Nephron (organoid): ENCODE measurements at regions not wholly inside any gene's neighbourhood (a gene's known extent, or its start where the extent isn't known, plus 50 kb on each side); places are given as distances from the start of the nearest gene placed in this dataset.
A peak's percentile ranks its signal among the peaks of the same experiment; 100 is the strongest.

ENCODE experiments used
- H3K27ac Mint-ChIP-seq, 3 experiments: 2 replicates each; pipeline ENCODE4 v1.8.0; 2020; ENCODE audit warnings: mixed read lengths in 3 of 3, mild to moderate bottlenecking in 2 of 3, moderate library complexity in 1 of 3
- H3K27me3 Mint-ChIP-seq: 2 replicates; pipeline ENCODE4 v1.8.0; 2021; ENCODE audit warnings: low read depth, mild to moderate bottlenecking, moderate library complexity, mixed read lengths
- H3K36me3 Mint-ChIP-seq: 2 replicates; pipeline ENCODE4 v1.8.0; 2020; ENCODE audit warnings: low read depth, mixed read lengths
- H3K4me1 Mint-ChIP-seq: 2 replicates; pipeline ENCODE4 v1.8.0; 2020; ENCODE audit warnings: mixed read lengths
- H3K4me3 Mint-ChIP-seq, 3 experiments: 2 replicates each; pipeline ENCODE4 v1.8.0; 2020; ENCODE audit warnings: mild to moderate bottlenecking in 3 of 3, mixed read lengths in 3 of 3, moderate library complexity in 2 of 3
- H3K9me3 Mint-ChIP-seq: 2 replicates; pipeline ENCODE4 v1.8.0; 2020; ENCODE audit warnings: mixed read lengths
- TF ChIP-seq, protein P1 (sequence below), 3 experiments: fragments of 200-600 bp; sonication (generic); IDR thresholded peaks; one replicate each; pipeline ENCODE4 v1.5.0; 2021; ENCODE audit warnings: antibody characterized with exemption in 3 of 3; ENCODE audit not compliant: unreplicated experiment in 3 of 3

- no peaks in the 10 kb centered on the region for H3K9me3 Mint-ChIP-seq
- TF ChIP-seq, protein P1, sequence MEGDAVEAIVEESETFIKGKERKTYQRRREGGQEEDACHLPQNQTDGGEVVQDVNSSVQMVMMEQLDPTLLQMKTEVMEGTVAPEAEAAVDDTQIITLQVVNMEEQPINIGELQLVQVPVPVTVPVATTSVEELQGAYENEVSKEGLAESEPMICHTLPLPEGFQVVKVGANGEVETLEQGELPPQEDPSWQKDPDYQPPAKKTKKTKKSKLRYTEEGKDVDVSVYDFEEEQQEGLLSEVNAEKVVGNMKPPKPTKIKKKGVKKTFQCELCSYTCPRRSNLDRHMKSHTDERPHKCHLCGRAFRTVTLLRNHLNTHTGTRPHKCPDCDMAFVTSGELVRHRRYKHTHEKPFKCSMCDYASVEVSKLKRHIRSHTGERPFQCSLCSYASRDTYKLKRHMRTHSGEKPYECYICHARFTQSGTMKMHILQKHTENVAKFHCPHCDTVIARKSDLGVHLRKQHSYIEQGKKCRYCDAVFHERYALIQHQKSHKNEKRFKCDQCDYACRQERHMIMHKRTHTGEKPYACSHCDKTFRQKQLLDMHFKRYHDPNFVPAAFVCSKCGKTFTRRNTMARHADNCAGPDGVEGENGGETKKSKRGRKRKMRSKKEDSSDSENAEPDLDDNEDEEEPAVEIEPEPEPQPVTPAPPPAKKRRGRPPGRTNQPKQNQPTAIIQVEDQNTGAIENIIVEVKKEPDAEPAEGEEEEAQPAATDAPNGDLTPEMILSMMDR (IDR thresholded peaks at IDR 0.05; ENCODE audit: unreplicated experiment in 3 of 3) = no peak
- no peaks in the 10 kb centered on the region for H3K36me3 Mint-ChIP-seq
- no peak overlapping the region for H3K4me3 Mint-ChIP-seq
- H3K4me1 Mint-ChIP-seq = no peaks in the 10 kb centered on the region
- no peak overlapping the region for H3K27ac Mint-ChIP-seq
- no peaks in the 10 kb centered on the region for H3K27me3 Mint-ChIP-seq
Measured at GRCh38 chr12:59096246-59096645, 175.9 kb upstream of the LRIG3 start.

DNA sequence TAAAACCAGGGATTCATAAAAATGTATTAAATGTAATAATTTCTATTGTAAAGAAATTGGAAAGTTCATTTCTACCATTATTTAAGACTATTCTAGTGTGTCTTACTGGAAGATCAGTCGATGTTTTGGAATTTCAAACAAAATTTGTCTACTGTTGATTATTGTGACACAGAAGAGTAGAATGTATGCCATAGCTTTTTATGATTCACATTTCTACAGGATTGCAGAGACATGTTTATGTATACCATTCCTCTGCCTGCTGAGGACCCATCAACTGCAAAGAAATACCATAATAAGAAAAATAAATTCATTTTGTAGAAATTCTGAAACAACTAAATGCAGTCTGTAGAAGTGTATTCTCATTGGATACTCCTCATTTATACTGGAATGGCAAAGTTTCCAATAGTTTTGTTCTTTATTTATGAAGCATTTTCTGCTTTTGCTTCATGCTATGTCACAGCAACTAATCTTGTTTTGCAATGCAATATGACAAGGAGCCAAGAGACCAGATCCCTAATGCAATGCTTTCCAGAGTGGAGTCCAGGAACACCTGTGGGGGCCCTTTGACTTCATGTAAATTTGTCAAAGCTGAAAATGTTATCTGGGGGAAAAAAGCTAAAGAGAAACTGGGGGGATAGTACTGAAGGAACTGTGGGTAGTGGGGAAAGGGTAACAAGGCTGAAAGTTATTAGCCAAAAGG is 172.9 kb upstream of the LRIG3 start:
- H3K27ac Mint-ChIP-seq = no peak overlapping the region
- no peak overlapping the region for H3K4me3 Mint-ChIP-seq
- peaks cover 10% of the 10 kb centered on the region for H3K4me1 Mint-ChIP-seq
- TF ChIP-seq, protein P1 (IDR thresholded peaks at IDR 0.05; ENCODE audit: unreplicated experiment in 3 of 3) = no peak
- no peaks in the 10 kb centered on the region for H3K27me3 Mint-ChIP-seq
- no peaks in the 10 kb centered on the region for H3K36me3 Mint-ChIP-seq
- H3K9me3 Mint-ChIP-seq = no peaks in the 10 kb centered on the region

DNA sequence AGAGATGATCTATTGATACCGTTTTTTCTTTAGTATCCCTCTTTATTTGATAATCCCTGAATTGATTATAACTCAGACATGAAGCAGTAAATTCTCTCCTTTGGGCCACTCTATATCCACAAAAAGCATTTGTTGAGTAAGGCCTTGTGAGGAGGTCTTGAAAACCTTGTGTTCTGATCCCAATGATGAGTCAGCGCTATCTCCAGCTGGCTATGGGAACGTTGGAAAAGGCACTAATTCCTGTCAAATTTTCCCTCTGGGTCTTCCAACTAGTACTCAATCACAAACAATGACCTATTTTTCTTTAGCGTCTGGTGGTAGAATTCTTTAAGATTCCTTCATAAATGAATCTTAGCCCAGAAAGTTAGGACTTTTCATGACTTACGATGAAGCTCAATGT is 168.4 kb upstream of the LRIG3 start:
- TF ChIP-seq, protein P1 (IDR thresholded peaks at IDR 0.05; ENCODE audit: unreplicated experiment in 3 of 3) = no peak
- no peaks in the 10 kb centered on the region for H3K36me3 Mint-ChIP-seq
- peaks cover 51% of the 10 kb centered on the region for H3K4me1 Mint-ChIP-seq

GRCh38 chr12:59087691-59088090 is 167.4 kb upstream of the LRIG3 start:
- H3K27me3 Mint-ChIP-seq = no peaks in the 10 kb centered on the region
- H3K4me1 Mint-ChIP-seq = peaks cover 57% of the 10 kb centered on the region
- H3K4me3 Mint-ChIP-seq = no peak overlapping the region
- no peaks in the 10 kb centered on the region for H3K36me3 Mint-ChIP-seq
- peak overlapping the region in 2 of 3 experiments; percentile 38 to 99 for H3K27ac Mint-ChIP-seq
- no peaks in the 10 kb centered on the region for H3K9me3 Mint-ChIP-seq
- TF ChIP-seq, protein P1 (IDR thresholded peaks at IDR 0.05; ENCODE audit: unreplicated experiment in 3 of 3) = no peak

More for the DNA sequence above, 168.4 kb upstream of the LRIG3 start:
- H3K9me3 Mint-ChIP-seq = no peaks in the 10 kb centered on the region
- peak overlapping the region in 2 of 3 experiments; percentile 47 to 99 for H3K27ac Mint-ChIP-seq
- no peak overlapping the region for H3K4me3 Mint-ChIP-seq
- H3K27me3 Mint-ChIP-seq = no peaks in the 10 kb centered on the region

- no peaks in the 10 kb centered on the region for H3K36me3 Mint-ChIP-seq
- no peaks in the 10 kb centered on the region for H3K9me3 Mint-ChIP-seq
- H3K27ac Mint-ChIP-seq = peak overlapping the region; percentile 98 to 99 (median 98)
- TF ChIP-seq, protein P1 (IDR thresholded peaks at IDR 0.05; ENCODE audit: unreplicated experiment in 3 of 3) = peak; percentile 64 to 75 (median 66)
- no peak overlapping the region for H3K4me3 Mint-ChIP-seq
- H3K4me1 Mint-ChIP-seq = peaks cover 62% of the 10 kb centered on the region
- H3K27me3 Mint-ChIP-seq = no peaks in the 10 kb centered on the region
Measured at GRCh38 chr12:59087077-59087673, 166.9 kb upstream of the LRIG3 start.

DNA sequence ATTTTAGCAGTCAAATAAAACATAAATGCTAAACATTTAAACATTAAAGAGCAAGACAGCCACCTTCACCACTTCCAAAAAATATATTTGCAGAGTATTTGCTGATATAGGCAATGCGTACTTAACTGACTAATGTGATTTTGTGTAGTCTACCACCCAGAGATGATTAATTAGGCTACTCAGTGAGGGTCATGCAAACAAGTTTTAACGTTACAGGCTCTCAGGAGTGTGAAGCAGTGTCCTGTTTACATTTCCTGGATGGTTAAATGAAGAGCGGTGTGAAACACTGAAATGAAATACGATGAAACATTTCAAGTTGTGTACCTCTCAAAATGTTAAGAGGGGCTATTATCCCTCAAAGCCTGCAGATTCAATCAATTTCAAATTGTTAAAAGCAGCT is 165.8 kb upstream of the LRIG3 start:
- H3K27ac Mint-ChIP-seq = peak overlapping the region; percentile 98 to 99 (median 98)
- no peak overlapping the region for H3K4me3 Mint-ChIP-seq
- H3K4me1 Mint-ChIP-seq = peaks cover 65% of the 10 kb centered on the region
- no peaks in the 10 kb centered on the region for H3K27me3 Mint-ChIP-seq
- no peaks in the 10 kb centered on the region for H3K9me3 Mint-ChIP-seq
- H3K36me3 Mint-ChIP-seq = no peaks in the 10 kb centered on the region
- TF ChIP-seq, protein P1 (IDR thresholded peaks at IDR 0.05; ENCODE audit: unreplicated experiment in 3 of 3) = no peak
